Hematopoietic multipotent progenitor cell treated with erythropoietin and hydrocortisone succinate and interleukin-3 and kit ligand, for 6 days (in vitro differentiated cells): ENCODE measurements at regions not wholly inside any gene's neighbourhood (a gene's known extent, or its start where the extent isn't known, plus 50 kb on each side); places are given as distances from the start of the nearest gene placed in this dataset.

Experiments
- DNase-seq: peaks from one replicate; pipeline ENCODE4 v3.0.0-alpha.2; 2015

DNA sequence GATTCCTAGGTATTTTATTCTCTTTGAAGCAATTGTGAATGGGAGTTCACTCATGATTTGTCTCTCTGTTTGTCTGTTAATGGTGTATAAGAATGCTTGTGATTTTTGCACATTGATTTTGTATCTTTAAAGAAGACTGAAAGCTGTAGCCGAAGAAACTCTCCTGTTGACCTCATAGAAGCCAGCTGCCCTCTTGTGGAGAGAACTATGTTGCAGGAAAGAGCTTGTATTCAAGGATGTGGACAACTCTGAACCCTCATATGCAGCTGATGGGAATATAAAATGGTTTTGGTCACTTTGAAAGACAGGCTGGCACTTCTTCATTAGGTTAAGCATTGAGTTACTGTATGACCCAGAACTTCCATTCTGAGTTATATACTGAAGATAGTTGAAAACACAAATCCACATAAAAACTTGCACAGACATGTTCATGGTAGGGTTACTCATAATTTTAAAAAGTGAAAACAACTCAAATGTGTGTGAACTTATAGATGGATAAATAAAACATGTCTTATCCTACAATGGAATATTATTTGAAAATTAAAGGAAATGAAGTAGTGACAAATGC is 65.8 kb upstream of the SLITRK6 start:
- DNase-seq = peak; percentile 36

DNA sequence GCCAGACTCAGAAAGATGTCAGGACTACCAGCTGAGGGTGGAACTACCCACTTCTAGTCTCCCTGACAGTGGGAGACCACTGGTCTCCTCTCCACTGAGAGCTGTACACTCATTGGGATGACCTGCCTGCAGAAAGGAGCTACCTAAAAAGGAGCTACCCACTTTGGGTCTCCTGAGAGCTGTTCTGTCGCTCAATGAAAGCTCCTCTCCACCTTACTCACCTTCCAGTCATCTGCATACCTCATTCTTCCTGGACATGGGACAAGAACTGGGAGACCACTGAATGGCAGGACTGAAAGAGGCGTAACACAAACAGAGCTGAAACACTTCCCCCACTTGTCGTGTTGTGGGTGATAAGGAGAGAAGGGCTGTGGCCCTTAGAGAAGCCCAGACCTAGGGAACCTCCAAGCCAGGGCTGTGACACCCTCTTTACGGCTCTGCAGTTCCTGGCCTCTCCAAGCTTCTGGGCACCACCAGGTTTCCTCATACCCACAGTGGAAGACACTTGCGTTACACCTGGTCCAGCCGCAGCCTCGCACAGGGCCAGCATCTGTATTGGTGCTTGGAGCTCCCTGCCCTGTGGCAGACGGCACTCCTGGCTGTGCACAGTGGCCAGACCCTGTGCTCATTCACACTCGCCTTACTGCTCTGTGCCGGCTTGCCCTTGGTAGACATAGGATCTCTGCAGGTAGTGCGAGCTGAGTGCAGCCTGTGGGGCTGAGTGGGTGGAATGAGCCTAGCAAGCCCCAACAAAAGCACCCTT is 54.9 kb upstream of the SLITRK6 start:
- no peak for DNase-seq

- no peak for DNase-seq
Measured at GRCh38 chr13:85853161-85853894, 54.1 kb upstream of the SLITRK6 start.
